Spleen (tissue), 11 donors: ENCODE measurements at regions not wholly inside any gene's neighbourhood (a gene's known extent, or its start where the extent isn't known, plus 50 kb on each side); places are given as distances from the start of the nearest gene placed in this dataset.
"Not testable (repeated sequence)": the region's sequence is repeated elsewhere in the genome, so short reads cannot be mapped to it uniquely, and the experiment has no call there.

Experiments used
- DNase-seq: peaks from one replicate; pipeline ENCODE4 v3.0.0-alpha.2; 2020
- H3K27ac ChIP-seq, 8 donors: fragments of 200-600 bp; sonication (generic) in 7 of 8; 1 replicate in 4 of 8; 2 replicates in 4 of 8; pipeline versions ENCODE4 v1.5.0 to v1.8.0; 2016 to 2021; ENCODE audit warnings: inconsistent platforms in 4 of 8, mild to moderate bottlenecking in 4 of 8, moderate library complexity in 1 of 8
- H3K27me3 ChIP-seq, 7 donors: fragments of 200-600 bp; sonication (generic) in 6 of 7; replicated peaks in 1 of 7; 1 replicate in 4 of 7; 2 replicates in 3 of 7; pipeline versions ENCODE4 v1.5.0 to v1.8.0; 2016 to 2021; ENCODE audit warnings: inconsistent platforms in 3 of 7, mild to moderate bottlenecking in 1 of 7
- H3K36me3 ChIP-seq, 6 donors: fragments of 200-600 bp; sonication (generic) in 5 of 6; 1 replicate in 4 of 6; 2 replicates in 2 of 6; pipeline versions ENCODE4 v1.5.0 to v1.8.0; 2016 to 2021; ENCODE audit warnings: inconsistent platforms in 2 of 6
- H3K4me1 ChIP-seq, 6 donors: fragments of 200-600 bp; sonication (generic) in 5 of 6; 1 replicate in 3 of 6; 2 replicates in 3 of 6; pipeline versions ENCODE4 v1.5.0 to v1.8.0; 2016 to 2021; ENCODE audit warnings: inconsistent platforms in 3 of 6
- H3K4me3 ChIP-seq, 8 donors: fragments of 200-600 bp; sonication (generic) in 7 of 8; 1 replicate in 4 of 8; 2 replicates in 4 of 8; pipeline versions ENCODE4 v1.5.0 to v1.8.0; 2016 to 2021; ENCODE audit warnings: inconsistent platforms in 4 of 8, mild to moderate bottlenecking in 4 of 8, moderate library complexity in 2 of 8
- H3K9me3 ChIP-seq, 8 donors: fragments of 200-600 bp; sonication (generic) in 7 of 8; 1 replicate in 4 of 8; 2 replicates in 4 of 8; pipeline versions ENCODE4 v1.5.0 to v1.8.0; 2016 to 2021; ENCODE audit warnings: inconsistent platforms in 4 of 8
- CTCF ChIP-seq, 11 experiments: fragments of 200-600 bp in 7 of 11; fragments of 450-650 bp in 4 of 11; sonication (generic) in 4 of 11; IDR thresholded peaks in 8 of 11; conservative IDR thresholded peaks in 3 of 11; 1 replicate in 7 of 11; 2 replicates in 4 of 11; pipeline versions ENCODE4 v1.4.0 to v1.8.0; 2016 to 2021; ENCODE audit warnings: antibody characterized with exemption in 11 of 11, inconsistent platforms in 4 of 11, mild to moderate bottlenecking in 1 of 11
- POLR2A ChIP-seq, 3 donors: fragments of 450-650 bp; IDR thresholded peaks; one replicate each; pipeline ENCODE4 v1.5.1; 2017; ENCODE audit warnings: antibody characterized with exemption in 3 of 3, mild to moderate bottlenecking in 1 of 3
- POLR2AphosphoS5 ChIP-seq, 3 donors: sonication (generic); formaldehyde crosslinking; IDR thresholded peaks; one replicate each; pipeline ENCODE4 v1.5.1; 2017; ENCODE audit warnings: antibody characterized with exemption in 3 of 3
- WGBS, 5 donors: extraction: QIAGEN DNeasy Blood & Tissue Kit in 3 of 5; methylation state at CpG; one replicate each; pipeline versions ENCODE4 v1.1.5 to v1.1.7; 2013 to 2018; 5-methylcytosine and 5-hydroxymethylcytosine counted together
- intact Hi-C: fragments of 100-400 bp; cut with DNase I; formaldehyde crosslinking; loops from one replicate; pipeline ENCODE4 v1.15.0; 2023; ENCODE audit warnings: low total_unique reads
- donor health status: healthy with polysubstance abuse.
- donor health status: DM: no; HTN: no; CAD: no; lungs with moderate emphysema.
- donor health status: DM: no; HTN: no; CAD: no.
- donor health status: Bipolar disorder and iron deficiency.
- donor health status: healthy.
- donor health status: DM: no; HTN: no; CAD: no.
- donor health status: DM: yes; HTN: yes; CAD: no.

GRCh38 chrX:65331371-65331770, 203.2 kb downstream of the LAS1L start:
- WGBS, 5 donors, result 54 to 93% (median 70%) methylated on average over 1 of the region's 1 CpG
- Histone ChIP-seq H3K36me3 (no peaks in the 10 kb centered on the region), H3K27ac (no peak overlapping the region), H3K27me3 (no peaks in the 10 kb centered on the region), H3K9me3 (peaks cover 0 to 83% (median 30%) of the 10 kb centered on the region in 8 donors), H3K4me3 (no peak overlapping the region), H3K4me1 (no peaks in the 10 kb centered on the region)
- no peak for DNase-seq
- no peak for TF ChIP-seq POLR2AphosphoS5 (IDR thresholded peaks at IDR 0.05)
- no peak for TF ChIP-seq POLR2A (IDR thresholded peaks at IDR 0.05)
- no peak for TF ChIP-seq CTCF (IDR thresholded peaks at IDR 0.05 in 8 of 11, conservative IDR thresholded peaks at IDR 0.05 in 3 of 11)
- intact Hi-C loops, result loop anchor here (10.0 kb wide), 1 partner anchor 63 kb away; no protein-coding TSS in a partner anchor

DNA sequence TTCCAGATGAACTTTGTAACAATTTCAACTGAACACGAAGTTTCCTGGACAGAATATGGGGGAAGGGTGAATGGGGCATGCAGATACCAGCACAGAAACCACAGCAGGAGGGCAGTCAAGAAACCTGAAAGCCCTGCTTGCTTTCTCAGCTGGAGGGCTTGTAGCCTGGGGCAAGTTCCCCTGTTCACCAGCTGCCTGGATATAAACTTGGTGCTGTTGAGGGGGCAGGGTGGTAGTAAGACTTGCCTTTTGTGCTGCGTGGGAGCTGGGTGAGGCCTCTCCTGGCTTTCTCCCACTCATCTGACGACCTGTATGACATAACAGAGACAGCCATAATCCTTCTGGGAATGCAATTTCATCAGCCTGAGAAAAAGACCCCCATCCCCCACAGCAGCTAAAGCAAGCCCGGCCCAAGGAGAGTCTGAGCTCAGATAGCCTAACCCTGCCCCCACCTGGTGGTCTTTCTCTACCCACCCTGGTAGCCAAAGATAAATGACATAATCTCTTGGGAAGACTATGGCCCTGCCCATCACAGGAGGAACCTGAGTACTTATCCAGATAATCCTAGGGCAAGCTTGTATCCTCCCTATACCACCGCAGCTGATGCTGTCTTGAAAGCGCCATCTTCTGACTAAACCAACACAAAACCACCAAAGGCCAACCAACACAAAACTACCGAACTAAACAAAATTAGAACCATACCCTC, 234.3 kb downstream of the LAS1L start:
- Histone ChIP-seq H3K4me3 (no peak overlapping the region), H3K36me3 (no peaks in the 10 kb centered on the region), H3K27ac (no peak overlapping the region), H3K4me1 (no peaks in the 10 kb centered on the region), H3K9me3 (peaks cover 0 to 96% (median 72%) of the 10 kb centered on the region in 8 donors), H3K27me3 (no peaks in the 10 kb centered on the region)
- DNase-seq, result no peak
- intact Hi-C loops, result no loop called here
- TF ChIP-seq POLR2A (IDR thresholded peaks at IDR 0.05), result no peak
- no peak for TF ChIP-seq POLR2AphosphoS5 (IDR thresholded peaks at IDR 0.05)
- no peak for TF ChIP-seq CTCF (IDR thresholded peaks at IDR 0.05 in 8 of 11, conservative IDR thresholded peaks at IDR 0.05 in 3 of 11)
- 37 to 42% (median 39%) methylated on average over 7 of the region's 7 CpGs for WGBS, 5 donors

GRCh38 chrX:65282905-65283304, 251.7 kb downstream of the LAS1L start:
- H3K9me3 ChIP-seq, result peaks cover 0 to 100% (median 65%) of the 10 kb centered on the region in 8 donors
- H3K27me3 ChIP-seq, H3K4me3 ChIP-seq, intact Hi-C loops, H3K27ac ChIP-seq, DNase-seq, H3K4me1 ChIP-seq, H3K36me3 ChIP-seq: not testable (repeated sequence)
- whole genome bisulfite sequencing, 5 donors, result 89 to 93% (median 91%) methylated on average over 8 of the region's 8 CpGs

DNA sequence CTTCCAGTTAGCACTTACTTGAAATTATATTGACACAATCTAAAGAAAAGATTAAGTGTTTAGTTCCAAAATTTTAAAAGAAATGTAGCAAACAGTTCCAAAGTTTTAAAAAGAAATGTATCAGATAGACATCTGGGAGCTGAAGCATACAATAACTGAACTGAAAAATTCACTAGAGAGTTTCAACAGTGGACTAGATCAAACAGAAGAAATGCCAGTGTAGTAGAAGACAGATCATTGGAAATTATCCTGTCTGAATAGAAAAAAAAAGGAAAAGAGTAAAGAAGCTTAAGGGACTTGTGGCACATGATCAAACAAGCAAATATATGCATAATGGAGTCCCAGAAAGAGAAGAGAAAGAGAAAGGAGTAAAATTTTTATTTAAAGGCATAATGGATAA, 261.4 kb downstream of the LAS1L start:
- H3K27me3 ChIP-seq, result no peaks in the 10 kb centered on the region
- no peaks in the 10 kb centered on the region for H3K4me1 ChIP-seq
- intact Hi-C loops, result no loop called here
- DNase-seq, result no peak
- peaks cover 7 to 97% (median 84%) of the 10 kb centered on the region in 8 donors for H3K9me3 ChIP-seq
- H3K36me3 ChIP-seq, result no peaks in the 10 kb centered on the region
- no peak overlapping the region for H3K27ac ChIP-seq
- no peak overlapping the region for H3K4me3 ChIP-seq
- TF ChIP-seq CTCF (IDR thresholded peaks at IDR 0.05 in 8 of 11, conservative IDR thresholded peaks at IDR 0.05 in 3 of 11), result no peak
- no peak for TF ChIP-seq POLR2A (IDR thresholded peaks at IDR 0.05)
- TF ChIP-seq POLR2AphosphoS5 (IDR thresholded peaks at IDR 0.05), result no peak
